ENCODE measurements at regions not wholly inside any gene's neighbourhood (a gene's known extent, or its start where the extent isn't known, plus 50 kb on each side); places are given as distances from the start of the nearest gene placed in this dataset.

- TF ChIP-seq, protein P1, sequence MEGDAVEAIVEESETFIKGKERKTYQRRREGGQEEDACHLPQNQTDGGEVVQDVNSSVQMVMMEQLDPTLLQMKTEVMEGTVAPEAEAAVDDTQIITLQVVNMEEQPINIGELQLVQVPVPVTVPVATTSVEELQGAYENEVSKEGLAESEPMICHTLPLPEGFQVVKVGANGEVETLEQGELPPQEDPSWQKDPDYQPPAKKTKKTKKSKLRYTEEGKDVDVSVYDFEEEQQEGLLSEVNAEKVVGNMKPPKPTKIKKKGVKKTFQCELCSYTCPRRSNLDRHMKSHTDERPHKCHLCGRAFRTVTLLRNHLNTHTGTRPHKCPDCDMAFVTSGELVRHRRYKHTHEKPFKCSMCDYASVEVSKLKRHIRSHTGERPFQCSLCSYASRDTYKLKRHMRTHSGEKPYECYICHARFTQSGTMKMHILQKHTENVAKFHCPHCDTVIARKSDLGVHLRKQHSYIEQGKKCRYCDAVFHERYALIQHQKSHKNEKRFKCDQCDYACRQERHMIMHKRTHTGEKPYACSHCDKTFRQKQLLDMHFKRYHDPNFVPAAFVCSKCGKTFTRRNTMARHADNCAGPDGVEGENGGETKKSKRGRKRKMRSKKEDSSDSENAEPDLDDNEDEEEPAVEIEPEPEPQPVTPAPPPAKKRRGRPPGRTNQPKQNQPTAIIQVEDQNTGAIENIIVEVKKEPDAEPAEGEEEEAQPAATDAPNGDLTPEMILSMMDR (IDR thresholded peaks at IDR 0.05): no peak
- TF ChIP-seq POLR2A (IDR thresholded peaks at IDR 0.05): no peak
These were observed 418.6 kb downstream of the MRPL39 start for GRCh38 chr21:25188677-25189079.
